ENCODE measurements at regions not wholly inside any gene's neighbourhood (a gene's known extent, or its start where the extent isn't known, plus 50 kb on each side); places are given as distances from the start of the nearest gene placed in this dataset.

- no peak overlapping the region for H3K27ac ChIP-seq
- TF ChIP-seq POLR2A (IDR thresholded peaks at IDR 0.05) (no peak), POLR2AphosphoS5 (IDR thresholded peaks at IDR 0.05; ENCODE audit: insufficient read depth in 1 of 2, low read depth in 1 of 2) (no peak)
Observed at GRCh38 chr18:61651880-61652268, 240.9 kb downstream of the RNF152 start.

GRCh38 chr18:61651145-61651879, 241.5 kb downstream of the RNF152 start:
- Histone ChIP-seq H3K9me3 (no peaks in the 10 kb centered on the region), H3K36me3 (no peaks in the 10 kb centered on the region), H3K27me3 (no peaks in the 10 kb centered on the region), H3K4me3 (no peak overlapping the region), H3K27ac (no peak overlapping the region), H3K4me1 (no peaks in the 10 kb centered on the region)
- DNase-seq (ENCODE audit: extremely low spot score in 2 of 2): no peak
- intact Hi-C loops (cut with DNase I): no loop called here
- TF ChIP-seq POLR2A (IDR thresholded peaks at IDR 0.05) (no peak), POLR2AphosphoS5 (IDR thresholded peaks at IDR 0.05; ENCODE audit: insufficient read depth in 1 of 2, low read depth in 1 of 2) (no peak), CTCF (IDR thresholded peaks at IDR 0.05) (no peak)

More at GRCh38 chr18:61651880-61652268, 240.9 kb downstream of the RNF152 start:
- Histone ChIP-seq H3K27me3 (no peaks in the 10 kb centered on the region), H3K4me1 (no peaks in the 10 kb centered on the region), H3K9me3 (no peaks in the 10 kb centered on the region), H3K4me3 (no peak overlapping the region), H3K36me3 (no peaks in the 10 kb centered on the region)
- no peak for DNase-seq (ENCODE audit: extremely low spot score in 2 of 2)
- intact Hi-C loops (cut with DNase I): no loop called here

GRCh38 chr18:61643884-61644647, 248.7 kb downstream of the RNF152 start:
- Histone ChIP-seq H3K27me3 (no peaks in the 10 kb centered on the region), H3K36me3 (no peaks in the 10 kb centered on the region), H3K9me3 (no peaks in the 10 kb centered on the region), H3K4me3 (no peak overlapping the region), H3K27ac (no peak overlapping the region), H3K4me1 (no peaks in the 10 kb centered on the region)
- TF ChIP-seq CTCF (IDR thresholded peaks at IDR 0.05): no peak
- no peak for TF ChIP-seq POLR2A (IDR thresholded peaks at IDR 0.05)
- no peak for TF ChIP-seq POLR2AphosphoS5 (IDR thresholded peaks at IDR 0.05; ENCODE audit: insufficient read depth in 1 of 2, low read depth in 1 of 2)
- intact Hi-C loops (cut with DNase I): no loop called here
- DNase-seq (ENCODE audit: extremely low spot score in 2 of 2): no peak

GRCh38 chr18:61639886-61640285, 252.9 kb downstream of the RNF152 start:
- H3K4me1 ChIP-seq: peaks cover 21% of the 10 kb centered on the region
- intact Hi-C loops (cut with DNase I): loop anchor here (5.0 kb wide), 1 partner anchor 252 kb away; the partner anchor contains the start of gene RNF152
- no peak for DNase-seq (ENCODE audit: extremely low spot score in 2 of 2)
- H3K4me3 ChIP-seq: no peak overlapping the region
- H3K36me3 ChIP-seq: no peaks in the 10 kb centered on the region
- no peak overlapping the region for H3K27ac ChIP-seq
- H3K27me3 ChIP-seq: no peaks in the 10 kb centered on the region
- TF ChIP-seq POLR2A (IDR thresholded peaks at IDR 0.05) (no peak), POLR2AphosphoS5 (IDR thresholded peaks at IDR 0.05; ENCODE audit: insufficient read depth in 1 of 2, low read depth in 1 of 2) (no peak), CTCF (IDR thresholded peaks at IDR 0.05) (no peak)
- H3K9me3 ChIP-seq: no peaks in the 10 kb centered on the region

GRCh38 chr18:61637905-61638595, 254.8 kb downstream of the RNF152 start:
- TF ChIP-seq POLR2A (IDR thresholded peaks at IDR 0.05) (no peak), CTCF (IDR thresholded peaks at IDR 0.05) (no peak), POLR2AphosphoS5 (IDR thresholded peaks at IDR 0.05; ENCODE audit: insufficient read depth in 1 of 2, low read depth in 1 of 2) (no peak)
- Histone ChIP-seq H3K27ac (no peak overlapping the region), H3K4me3 (no peak overlapping the region), H3K9me3 (no peaks in the 10 kb centered on the region), H3K4me1 (peaks cover 21% of the 10 kb centered on the region), H3K36me3 (no peaks in the 10 kb centered on the region), H3K27me3 (no peaks in the 10 kb centered on the region)
- intact Hi-C loops (cut with DNase I): loop anchor here (5.0 kb wide), 1 partner anchor 254 kb away; the partner anchor contains the start of gene RNF152
- no peak for DNase-seq (ENCODE audit: extremely low spot score in 2 of 2)

All from vagina (tissue), 2 donors.